ENCODE measurements at regions not wholly inside any gene's neighbourhood (a gene's known extent, or its start where the extent isn't known, plus 50 kb on each side); places are given as distances from the start of the nearest gene placed in this dataset.

- H3K4me1 ChIP-seq (ENCODE audit: control insufficient read depth, extremely low read depth, insufficient read depth, low read length) = no peaks in the 10 kb centered on the region
- FAIRE-seq = no peak
- H3K9me3 ChIP-seq (replicated peaks; ENCODE audit: control insufficient read depth, insufficient read depth, low read length) = no peaks in the 10 kb centered on the region
- ChIA-PET CTCF (interaction anchor here (0.7 to 1.5 kb wide), 3 partner anchors 11 to 262 kb away, joined by 3 to 4 read pairs (median 3); no protein-coding TSS in a partner anchor), POLR2A (no interaction called here)
- no peak overlapping the region for H3K4me3 ChIP-seq (replicated peaks in 1 of 3; ENCODE audit: insufficient read depth in 1 of 3, low read depth in 1 of 3, low read length in 3 of 3)
- intact Hi-C loops (cut with micrococcal nuclease) = no loop called here
- TF ChIP-seq MYC (IDR thresholded peaks at IDR 0.05; ENCODE audit: low read depth, low read length) = no peak
- no peak for TF ChIP-seq EZH2 (IDR thresholded peaks at IDR 0.05; ENCODE audit: borderline replicate concordance, low read depth, low read length, severe bottlenecking)
- TF ChIP-seq POLR2A (IDR thresholded peaks at IDR 0.05; ENCODE audit: low read depth, low read length) = no peak
- TF ChIP-seq CTCF (IDR thresholded peaks at IDR 0.05; ENCODE audit: extremely low read depth in 1 of 2, insufficient read depth in 1 of 2, low read depth in 1 of 2, low read length in 2 of 2) = no peak
- TF ChIP-seq FOS (IDR thresholded peaks at IDR 0.05; ENCODE audit: borderline replicate concordance, insufficient read depth, low read length) = no peak
- TF ChIP-seq JUN (IDR thresholded peaks at IDR 0.05; ENCODE audit: borderline replicate concordance, insufficient read depth, insufficient read length, low read depth) = no peak
- no peaks in the 10 kb centered on the region for H4K20me1 ChIP-seq (replicated peaks; ENCODE audit: control insufficient read depth, extremely low read depth, insufficient read depth, low read length)
- H3K9ac ChIP-seq (replicated peaks; ENCODE audit: extremely low read depth, insufficient read depth, low read length) = no peak overlapping the region
- no peaks in the 10 kb centered on the region for H3K9me1 ChIP-seq (replicated peaks; ENCODE audit: control insufficient read depth, extremely low read depth, insufficient read depth, low read length)
- dilution Hi-C loops (cut with MboI; ENCODE audit: extremely low pct_ligation_motif_present, low sequenced_read_pairs) = no loop called here
- no peak overlapping the region for H3K27ac ChIP-seq (ENCODE audit: insufficient read depth, low read depth, low read length)
- H3K79me2 ChIP-seq (ENCODE audit: control insufficient read depth, insufficient read depth, low read length) = no peaks in the 10 kb centered on the region
- H3K4me2 ChIP-seq (ENCODE audit: insufficient read depth, low read length) = no peak overlapping the region
- H2AFZ ChIP-seq (ENCODE audit: low read depth, low read length) = no peak overlapping the region
- peaks cover 0 to 4% of the 10 kb centered on the region in 2 experiments for H3K27me3 ChIP-seq (ENCODE audit: control insufficient read depth in 2 of 2, insufficient read depth in 2 of 2, low read length in 2 of 2)
- BruUV-seq (replicated peaks) = no TSS peak
- no peaks in the 10 kb centered on the region for H3K36me3 ChIP-seq (ENCODE audit: control insufficient read depth in 2 of 2, extremely low read depth in 1 of 2, insufficient read depth in 2 of 2, low read length in 2 of 2)
- no peak for DNase-seq (ENCODE audit: low read depth, low spot score)
These were observed 125.4 kb downstream of the DACT1 start for GRCh38 chr14:58763210-58763609.

GRCh38 chr14:58765418-58765831 is 127.7 kb downstream of the DACT1 start:
- Histone ChIP-seq H3K4me1 (ENCODE audit: control insufficient read depth, extremely low read depth, insufficient read depth, low read length) (no peaks in the 10 kb centered on the region), H3K36me3 (ENCODE audit: control insufficient read depth in 2 of 2, extremely low read depth in 1 of 2, insufficient read depth in 2 of 2, low read length in 2 of 2) (no peaks in the 10 kb centered on the region), H3K4me3 (replicated peaks in 1 of 3; ENCODE audit: insufficient read depth in 1 of 3, low read depth in 1 of 3, low read length in 3 of 3) (no peak overlapping the region), H3K4me2 (ENCODE audit: insufficient read depth, low read length) (no peak overlapping the region), H2AFZ (ENCODE audit: low read depth, low read length) (no peak overlapping the region), H3K27ac (ENCODE audit: insufficient read depth, low read depth, low read length) (no peak overlapping the region), H3K9ac (replicated peaks; ENCODE audit: extremely low read depth, insufficient read depth, low read length) (no peak overlapping the region), H3K27me3 (ENCODE audit: control insufficient read depth in 2 of 2, insufficient read depth in 2 of 2, low read length in 2 of 2) (no peaks in the 10 kb centered on the region), H4K20me1 (replicated peaks; ENCODE audit: control insufficient read depth, extremely low read depth, insufficient read depth, low read length) (no peaks in the 10 kb centered on the region), H3K79me2 (ENCODE audit: control insufficient read depth, insufficient read depth, low read length) (no peaks in the 10 kb centered on the region), H3K9me3 (replicated peaks; ENCODE audit: control insufficient read depth, insufficient read depth, low read length) (no peaks in the 10 kb centered on the region), H3K9me1 (replicated peaks; ENCODE audit: control insufficient read depth, extremely low read depth, insufficient read depth, low read length) (no peaks in the 10 kb centered on the region)
- no peak for FAIRE-seq
- dilution Hi-C loops (cut with MboI; ENCODE audit: extremely low pct_ligation_motif_present, low sequenced_read_pairs) (no loop called here), intact Hi-C loops (cut with micrococcal nuclease) (no loop called here)
- POLR2A ChIA-PET = no interaction called here
- DNase-seq (ENCODE audit: low read depth, low spot score) = no peak
- BruUV-seq (replicated peaks) = no TSS peak
- CTCF ChIA-PET = interaction anchor here (1.3 to 2.0 kb wide), 2 partner anchors 12 to 264 kb away, joined by 4 to 5 read pairs; no protein-coding TSS in a partner anchor
- TF ChIP-seq GATA2 (IDR thresholded peaks at IDR 0.05; ENCODE audit: insufficient read depth, insufficient read length, low read depth, low read length) = no peak
- TF ChIP-seq MAX (IDR thresholded peaks at IDR 0.05; ENCODE audit: insufficient read depth, insufficient read length) = no peak
